ENCODE measurements at regions not wholly inside any gene's neighbourhood (a gene's known extent, or its start where the extent isn't known, plus 50 kb on each side); places are given as distances from the start of the nearest gene placed in this dataset.

DNA sequence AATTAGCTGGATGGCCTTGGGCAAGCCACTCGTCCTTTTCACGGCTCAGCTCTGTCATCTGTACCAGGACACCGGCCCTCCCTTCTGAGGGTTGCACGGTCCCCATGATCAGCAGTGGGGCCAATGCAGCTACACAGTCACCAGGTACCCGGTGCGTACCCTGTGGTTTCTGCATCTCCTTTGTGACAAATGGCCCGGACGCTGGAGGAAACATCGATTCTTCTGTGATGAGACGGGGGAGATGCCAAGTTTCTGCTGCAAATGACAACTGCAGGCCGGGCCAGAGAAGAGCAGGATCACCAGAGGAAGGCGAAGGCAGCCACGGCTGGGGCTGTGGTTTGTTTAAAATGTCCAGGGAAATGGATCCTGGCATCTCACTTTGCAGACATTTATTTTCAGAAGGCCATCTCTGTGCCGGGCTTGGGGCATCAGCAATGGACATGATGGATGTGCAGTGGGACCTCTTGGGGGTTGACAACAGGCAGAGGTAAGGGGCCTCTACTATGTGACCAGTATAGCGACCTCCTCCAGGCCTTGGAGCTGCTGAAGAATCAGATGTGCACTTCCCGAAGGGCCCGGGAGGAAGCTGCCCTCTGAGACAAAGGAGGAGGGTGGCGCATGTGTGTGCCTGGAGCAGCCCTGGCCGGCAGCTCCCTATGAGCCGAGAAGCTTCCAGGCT is 221.9 kb upstream of the C1orf174 start:
- Histone ChIP-seq H3K9me3 (ENCODE audit: control insufficient read depth, insufficient read depth, low read length) (peaks cover 5% of the 10 kb centered on the region), H3K36me3 (ENCODE audit: control insufficient read depth, insufficient read depth, low read length) (no peaks in the 10 kb centered on the region), H3K4me3 (ENCODE audit: low read depth, low read length) (no peak overlapping the region), H3K4me1 (ENCODE audit: control insufficient read depth, insufficient read depth, low read length) (no peaks in the 10 kb centered on the region), H3K27me3 (ENCODE audit: control insufficient read depth, insufficient read depth, low read length) (no peaks in the 10 kb centered on the region), H3K9ac (ENCODE audit: low read depth, low read length) (no peak overlapping the region)

DNA sequence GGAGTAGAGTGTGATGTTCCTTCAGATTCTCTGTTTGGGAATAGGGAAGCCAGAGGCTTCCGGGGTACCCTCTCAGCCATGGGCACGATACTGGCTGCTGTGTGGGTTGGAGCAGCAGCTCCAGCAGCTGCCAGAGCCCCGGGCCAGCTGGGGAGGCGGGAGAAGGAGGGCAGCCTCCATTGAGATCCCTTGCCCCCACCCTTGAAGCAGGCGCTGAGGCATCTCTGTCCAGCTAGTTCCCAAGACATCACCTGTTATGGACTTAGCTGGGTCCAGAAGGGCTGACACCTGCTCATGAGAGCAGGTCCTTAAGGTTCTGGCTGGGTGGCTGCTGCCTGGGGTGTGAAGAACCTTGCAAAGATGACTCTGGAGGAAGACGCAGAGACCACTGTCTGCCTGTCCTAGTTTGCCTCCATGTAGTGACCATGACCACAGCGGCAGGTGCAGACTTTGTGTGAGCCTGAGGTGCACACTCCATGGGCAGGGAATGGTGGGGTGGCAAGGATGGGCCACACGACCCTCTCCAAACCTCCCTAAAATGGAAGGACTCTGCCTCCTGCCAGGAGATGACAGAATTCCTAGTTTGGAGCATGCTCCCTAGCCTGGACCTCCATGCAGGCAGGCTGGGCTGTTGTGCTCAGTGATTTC is 222.6 kb upstream of the C1orf174 start:
- Histone ChIP-seq H3K9me3 (ENCODE audit: control insufficient read depth, insufficient read depth, low read length) (peaks cover 5% of the 10 kb centered on the region), H3K4me3 (ENCODE audit: low read depth, low read length) (no peak overlapping the region), H3K36me3 (ENCODE audit: control insufficient read depth, insufficient read depth, low read length) (no peaks in the 10 kb centered on the region), H3K9ac (ENCODE audit: low read depth, low read length) (no peak overlapping the region), H3K4me1 (ENCODE audit: control insufficient read depth, insufficient read depth, low read length) (no peaks in the 10 kb centered on the region), H3K27me3 (ENCODE audit: control insufficient read depth, insufficient read depth, low read length) (no peaks in the 10 kb centered on the region)

DNA sequence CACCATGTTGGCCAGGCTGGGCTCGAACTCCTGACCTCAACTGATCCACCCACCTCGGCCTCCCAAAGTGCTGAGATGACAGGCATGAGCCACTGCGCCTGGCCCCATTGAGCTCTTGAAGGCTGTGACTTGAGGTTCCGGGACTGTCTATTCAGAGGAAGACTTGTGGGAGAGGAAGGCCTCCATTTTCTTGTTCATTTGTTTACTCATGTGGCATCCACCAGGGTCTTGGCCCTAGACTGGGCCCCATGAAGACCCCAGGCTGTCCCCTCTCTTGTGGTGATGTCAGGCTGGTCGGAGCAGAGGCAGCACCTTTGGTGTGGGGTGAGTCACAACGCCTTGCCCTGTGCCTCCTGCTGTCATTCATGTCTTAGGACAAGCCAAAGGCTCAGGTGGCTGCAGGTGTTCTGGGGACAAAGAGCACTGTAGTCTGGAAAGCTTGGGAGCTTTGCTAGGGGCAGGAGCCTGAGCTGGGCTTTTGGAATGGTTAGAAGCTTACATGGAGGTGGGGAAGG is 224.6 kb upstream of the C1orf174 start:
- no peak overlapping the region for H3K9ac ChIP-seq (ENCODE audit: low read depth, low read length)
- no peaks in the 10 kb centered on the region for H3K36me3 ChIP-seq (ENCODE audit: control insufficient read depth, insufficient read depth, low read length)
- H3K27me3 ChIP-seq (ENCODE audit: control insufficient read depth, insufficient read depth, low read length), result no peaks in the 10 kb centered on the region
- H3K4me3 ChIP-seq (ENCODE audit: low read depth, low read length), result no peak overlapping the region
- no peaks in the 10 kb centered on the region for H3K4me1 ChIP-seq (ENCODE audit: control insufficient read depth, insufficient read depth, low read length)
- H3K9me3 ChIP-seq (ENCODE audit: control insufficient read depth, insufficient read depth, low read length), result peaks cover under 1% of the 10 kb centered on the region

DNA sequence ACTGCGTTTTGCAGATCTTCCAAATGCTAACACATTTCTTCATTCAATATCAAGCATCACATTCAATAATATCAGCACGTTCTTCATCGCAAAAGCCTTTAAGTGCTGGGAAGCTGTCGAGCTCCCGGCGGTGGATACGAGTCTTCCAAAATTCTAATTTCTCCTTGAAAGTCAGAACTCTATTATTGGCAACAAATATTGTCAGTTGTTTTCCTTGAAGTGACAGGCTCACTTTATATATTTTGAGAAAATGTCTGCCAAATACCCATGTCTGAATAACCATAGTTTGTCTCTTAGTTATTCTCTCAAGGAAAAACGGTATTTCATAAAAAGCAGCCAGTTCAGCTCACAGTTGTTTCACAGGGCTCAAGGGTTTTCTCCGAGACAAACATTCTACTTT is 226.2 kb upstream of the C1orf174 start:
- Histone ChIP-seq H3K4me3 (ENCODE audit: low read depth, low read length) (no peak overlapping the region), H3K36me3 (ENCODE audit: control insufficient read depth, insufficient read depth, low read length) (no peaks in the 10 kb centered on the region), H3K9ac (ENCODE audit: low read depth, low read length) (no peak overlapping the region), H3K4me1 (ENCODE audit: control insufficient read depth, insufficient read depth, low read length) (no peaks in the 10 kb centered on the region), H3K9me3 (ENCODE audit: control insufficient read depth, insufficient read depth, low read length) (peaks cover 4% of the 10 kb centered on the region), H3K27me3 (ENCODE audit: control insufficient read depth, insufficient read depth, low read length) (no peaks in the 10 kb centered on the region)

DNA sequence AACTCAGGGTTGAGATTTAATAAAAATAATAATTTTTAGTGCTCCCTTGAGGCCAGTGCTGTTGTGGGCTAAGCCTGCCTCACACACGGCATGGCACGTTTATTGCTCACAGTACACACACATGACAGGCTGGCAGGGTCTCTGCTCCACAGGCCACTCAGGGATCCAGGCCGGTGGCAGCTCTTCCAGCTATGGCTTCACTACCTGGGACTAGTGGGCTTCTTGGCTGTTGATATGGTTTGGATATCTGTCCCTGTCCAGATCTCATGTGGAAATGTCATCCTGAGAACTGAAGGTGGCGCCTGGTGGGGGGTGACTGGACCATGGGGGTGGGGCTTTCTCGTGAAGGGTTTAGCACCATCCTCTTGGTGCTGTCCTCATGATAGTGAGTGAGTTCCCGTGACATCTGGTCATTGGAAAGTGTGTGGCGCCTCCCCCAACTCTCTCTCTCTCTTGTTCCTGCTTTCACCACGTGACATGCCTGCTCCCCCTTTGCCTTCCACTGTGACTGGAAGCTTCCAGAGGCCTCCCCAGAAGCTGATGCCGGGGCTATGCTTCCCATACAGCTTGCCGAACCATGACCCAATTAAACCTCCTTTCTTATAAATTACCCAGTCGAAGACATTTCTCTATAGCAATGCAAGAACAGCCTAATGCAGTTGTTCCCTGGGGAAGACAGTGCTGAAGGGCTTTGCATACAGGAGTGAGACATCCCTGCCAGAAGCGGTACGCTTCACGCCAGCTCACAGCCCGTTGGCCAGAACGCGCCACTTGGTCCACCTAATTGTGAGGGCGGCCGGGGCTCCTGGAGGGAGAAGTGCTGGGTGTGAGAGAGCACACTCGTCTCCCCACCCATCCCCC is 226.9 kb upstream of the C1orf174 start:
- Histone ChIP-seq H3K4me3 (ENCODE audit: low read depth, low read length) (no peak overlapping the region), H3K9me3 (ENCODE audit: control insufficient read depth, insufficient read depth, low read length) (peaks cover 4% of the 10 kb centered on the region), H3K9ac (ENCODE audit: low read depth, low read length) (no peak overlapping the region), H3K4me1 (ENCODE audit: control insufficient read depth, insufficient read depth, low read length) (no peaks in the 10 kb centered on the region), H3K27me3 (ENCODE audit: control insufficient read depth, insufficient read depth, low read length) (no peaks in the 10 kb centered on the region), H3K36me3 (ENCODE audit: control insufficient read depth, insufficient read depth, low read length) (no peaks in the 10 kb centered on the region)

DNA sequence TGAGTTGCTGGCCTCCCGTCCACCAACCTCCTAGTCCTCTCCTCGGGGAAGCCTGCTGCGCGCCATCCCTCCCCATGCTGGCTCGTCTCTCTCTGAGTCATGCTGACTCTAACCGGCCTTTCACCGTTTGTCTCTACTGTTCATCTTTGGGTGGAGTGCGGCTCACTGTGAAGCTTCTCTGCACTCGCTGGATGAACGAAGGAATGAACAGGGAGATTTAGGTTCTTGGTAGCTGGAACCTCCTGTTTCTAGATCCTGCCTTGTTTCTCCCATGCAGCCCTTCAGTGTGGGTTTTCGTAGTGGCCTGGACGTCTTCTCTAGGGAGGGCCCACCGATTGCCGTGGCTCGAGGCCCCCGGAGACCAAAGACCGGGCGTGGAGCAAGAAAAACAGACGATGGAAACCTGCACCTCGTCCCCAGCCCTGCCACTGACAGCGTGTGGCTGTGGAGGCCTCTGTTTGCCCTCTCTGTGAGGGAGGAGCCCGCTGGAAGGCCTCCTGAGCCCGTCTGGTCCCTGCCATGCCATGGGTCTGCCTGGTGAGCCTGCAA is 227.6 kb upstream of the C1orf174 start:
- no peak overlapping the region for H3K4me3 ChIP-seq (ENCODE audit: low read depth, low read length)
- peaks cover 4% of the 10 kb centered on the region for H3K9me3 ChIP-seq (ENCODE audit: control insufficient read depth, insufficient read depth, low read length)
- H3K36me3 ChIP-seq (ENCODE audit: control insufficient read depth, insufficient read depth, low read length), result no peaks in the 10 kb centered on the region
- no peaks in the 10 kb centered on the region for H3K4me1 ChIP-seq (ENCODE audit: control insufficient read depth, insufficient read depth, low read length)
- H3K9ac ChIP-seq (ENCODE audit: low read depth, low read length), result no peak overlapping the region
- H3K27me3 ChIP-seq (ENCODE audit: control insufficient read depth, insufficient read depth, low read length), result no peaks in the 10 kb centered on the region

DNA sequence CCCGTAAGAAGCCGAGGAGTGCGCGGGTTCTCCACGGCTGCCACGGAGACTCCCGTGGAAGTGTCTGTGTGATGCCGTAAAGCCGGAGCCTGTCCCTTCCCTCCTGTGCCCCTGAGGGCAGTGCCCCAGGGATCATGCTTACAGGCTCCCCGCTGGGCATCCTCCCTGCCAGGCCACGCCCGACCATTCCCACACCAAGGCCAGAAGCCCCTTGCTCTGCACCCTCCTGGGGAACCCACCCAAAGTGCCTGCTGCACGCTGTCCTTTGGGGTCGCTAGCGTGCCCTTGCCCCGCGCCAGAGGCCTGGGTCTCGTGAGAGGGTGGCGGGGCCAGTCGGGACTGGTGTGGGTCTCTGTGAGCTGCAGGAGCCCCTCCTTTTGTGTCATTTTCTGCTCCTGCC is 228.5 kb upstream of the C1orf174 start:
- Histone ChIP-seq H3K9ac (ENCODE audit: low read depth, low read length) (no peak overlapping the region), H3K27me3 (ENCODE audit: control insufficient read depth, insufficient read depth, low read length) (no peaks in the 10 kb centered on the region), H3K36me3 (ENCODE audit: control insufficient read depth, insufficient read depth, low read length) (no peaks in the 10 kb centered on the region), H3K9me3 (ENCODE audit: control insufficient read depth, insufficient read depth, low read length) (peaks cover 4% of the 10 kb centered on the region), H3K4me1 (ENCODE audit: control insufficient read depth, insufficient read depth, low read length) (no peaks in the 10 kb centered on the region), H3K4me3 (ENCODE audit: low read depth, low read length) (no peak overlapping the region)

DNA sequence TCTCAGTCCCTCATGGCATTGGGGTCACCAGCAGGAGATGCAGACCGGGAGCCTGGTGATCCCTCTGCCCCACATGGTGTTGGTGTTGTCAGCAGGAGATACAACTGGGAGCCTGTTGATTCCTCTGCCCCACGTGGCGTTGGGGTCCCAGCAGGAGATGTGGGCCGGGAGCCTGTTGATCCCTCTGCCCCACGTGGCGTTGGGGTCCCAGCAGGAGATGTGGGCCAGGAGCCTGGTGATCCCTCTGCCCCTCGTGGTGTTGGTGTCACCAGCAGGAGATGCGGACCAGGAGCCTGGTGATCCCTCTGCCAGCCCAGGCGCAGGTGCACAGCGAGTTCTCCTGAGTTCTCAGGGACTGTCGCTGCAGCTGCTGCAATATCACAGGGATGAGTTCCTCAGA is 229.6 kb upstream of the C1orf174 start:
- Histone ChIP-seq H3K9me3 (ENCODE audit: control insufficient read depth, insufficient read depth, low read length) (peaks cover 4% of the 10 kb centered on the region), H3K4me3 (ENCODE audit: low read depth, low read length) (no peak overlapping the region), H3K27me3 (ENCODE audit: control insufficient read depth, insufficient read depth, low read length) (no peaks in the 10 kb centered on the region), H3K4me1 (ENCODE audit: control insufficient read depth, insufficient read depth, low read length) (no peaks in the 10 kb centered on the region), H3K36me3 (ENCODE audit: control insufficient read depth, insufficient read depth, low read length) (no peaks in the 10 kb centered on the region), H3K9ac (ENCODE audit: low read depth, low read length) (no peak overlapping the region)

DNA sequence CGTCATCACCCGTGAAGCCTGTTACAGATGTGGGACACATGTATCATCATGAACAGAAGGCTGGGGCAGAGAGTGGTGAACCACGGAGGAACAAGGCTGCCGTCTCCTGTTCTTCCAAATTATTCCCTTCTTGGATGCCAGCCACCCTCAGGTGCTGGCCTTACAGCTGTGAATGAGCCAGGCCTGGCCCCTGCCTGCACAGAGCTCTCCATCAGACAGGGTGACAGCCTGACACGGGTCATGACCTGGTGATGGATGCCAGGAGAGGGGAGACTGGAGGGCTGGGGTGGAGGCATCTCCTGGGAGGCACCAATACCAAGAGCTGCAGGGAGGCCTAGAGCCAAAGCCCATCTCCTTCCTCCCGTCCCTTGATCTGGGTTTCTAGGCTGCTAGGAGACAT is 230.0 kb upstream of the C1orf174 start:
- no peak overlapping the region for H3K4me3 ChIP-seq (ENCODE audit: low read depth, low read length)
- H3K27me3 ChIP-seq (ENCODE audit: control insufficient read depth, insufficient read depth, low read length), result no peaks in the 10 kb centered on the region
- no peak overlapping the region for H3K9ac ChIP-seq (ENCODE audit: low read depth, low read length)
- H3K36me3 ChIP-seq (ENCODE audit: control insufficient read depth, insufficient read depth, low read length), result no peaks in the 10 kb centered on the region
- H3K4me1 ChIP-seq (ENCODE audit: control insufficient read depth, insufficient read depth, low read length), result no peaks in the 10 kb centered on the region
- H3K9me3 ChIP-seq (ENCODE audit: control insufficient read depth, insufficient read depth, low read length), result peaks cover 4% of the 10 kb centered on the region

DNA sequence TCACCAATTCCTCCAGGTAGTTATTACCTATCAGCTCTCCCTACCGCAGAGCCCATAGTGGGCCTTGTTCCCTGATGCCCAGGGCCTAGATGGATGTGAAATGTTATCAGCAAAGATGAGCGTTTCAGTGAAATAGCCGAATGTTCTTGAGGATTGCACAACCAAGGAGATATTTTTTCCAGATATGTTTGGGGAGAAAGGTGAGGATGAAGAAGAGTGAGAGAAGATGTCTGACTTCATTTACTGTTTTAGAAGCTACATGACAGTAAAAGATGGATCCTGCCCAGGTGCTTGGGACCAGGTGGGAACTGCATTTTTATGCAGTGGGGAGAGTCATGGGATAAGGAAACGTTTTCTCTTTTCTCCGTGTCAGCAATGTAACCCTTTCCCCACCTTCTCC is 231.7 kb upstream of the C1orf174 start:
- Histone ChIP-seq H3K36me3 (ENCODE audit: control insufficient read depth, insufficient read depth, low read length) (no peaks in the 10 kb centered on the region), H3K9ac (ENCODE audit: low read depth, low read length) (no peak overlapping the region), H3K4me1 (ENCODE audit: control insufficient read depth, insufficient read depth, low read length) (no peaks in the 10 kb centered on the region), H3K27me3 (ENCODE audit: control insufficient read depth, insufficient read depth, low read length) (no peaks in the 10 kb centered on the region), H3K9me3 (ENCODE audit: control insufficient read depth, insufficient read depth, low read length) (peaks cover 11% of the 10 kb centered on the region), H3K4me3 (ENCODE audit: low read depth, low read length) (no peak overlapping the region)

DNA sequence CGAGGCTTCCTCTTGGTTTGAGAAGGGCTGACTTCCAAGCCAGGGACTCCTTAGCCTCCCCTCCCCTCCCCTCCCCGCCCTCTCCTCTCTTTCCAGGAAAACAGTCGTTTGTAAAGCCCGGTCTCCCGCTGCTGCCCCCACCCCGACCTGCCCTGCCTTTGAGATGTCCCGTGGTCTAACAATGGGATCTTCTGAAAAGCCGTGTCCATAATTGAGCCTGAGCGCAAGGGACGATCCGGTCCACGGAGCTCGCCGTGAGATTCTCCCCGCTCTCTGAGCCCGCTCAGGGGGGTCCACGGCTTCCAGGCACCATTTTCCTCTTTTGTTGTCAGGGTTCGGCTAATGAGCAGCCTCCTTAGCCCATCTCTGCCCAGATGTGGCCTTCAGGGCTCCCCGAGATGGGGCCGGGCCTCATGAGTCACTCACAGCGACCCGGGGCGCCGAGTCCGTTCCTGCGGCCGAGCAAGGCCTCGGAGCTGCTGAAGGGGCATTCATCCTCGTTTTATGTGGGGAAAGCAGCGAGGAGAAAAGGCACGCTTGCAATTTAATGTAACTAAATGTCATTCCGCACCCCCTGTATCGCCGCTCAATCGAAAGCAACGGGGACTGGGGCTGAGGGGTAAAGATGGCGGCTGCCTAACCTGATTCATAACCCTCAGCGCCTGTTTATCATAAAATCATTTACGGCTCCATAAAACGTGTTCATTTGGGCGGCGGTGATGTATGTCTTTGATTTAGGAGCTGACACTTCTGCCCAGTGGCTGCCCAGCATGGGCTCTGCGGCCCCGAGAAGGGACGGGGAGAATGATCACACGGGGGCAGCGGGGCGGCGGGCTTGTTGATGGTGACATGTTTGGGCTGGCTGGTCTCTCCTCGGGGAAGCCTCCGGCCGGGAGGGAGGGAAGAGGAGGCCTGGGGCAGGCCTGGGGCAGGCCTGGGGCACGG is 232.6 kb upstream of the C1orf174 start:
- Histone ChIP-seq H3K4me3 (ENCODE audit: low read depth, low read length) (no peak overlapping the region), H3K9me3 (ENCODE audit: control insufficient read depth, insufficient read depth, low read length) (peaks cover 14% of the 10 kb centered on the region), H3K4me1 (ENCODE audit: control insufficient read depth, insufficient read depth, low read length) (no peaks in the 10 kb centered on the region), H3K36me3 (ENCODE audit: control insufficient read depth, insufficient read depth, low read length) (no peaks in the 10 kb centered on the region), H3K27me3 (ENCODE audit: control insufficient read depth, insufficient read depth, low read length) (no peaks in the 10 kb centered on the region), H3K9ac (ENCODE audit: low read depth, low read length) (no peak overlapping the region)
